Endothelial cell of umbilical vein (primary cell): ENCODE measurements at regions not wholly inside any gene's neighbourhood (a gene's known extent, or its start where the extent isn't known, plus 50 kb on each side); places are given as distances from the start of the nearest gene placed in this dataset.

Experiments
- EZH2 ChIP-seq: IDR thresholded peaks from 2 replicates; pipeline ENCODE4 v1.6.1; 2012; ENCODE audit warnings: borderline replicate concordance, low read depth, mild to moderate bottlenecking, moderate library complexity, low read length, inconsistent platforms; ENCODE audit not compliant: severe bottlenecking
- GATA2 ChIP-seq: IDR thresholded peaks from 2 replicates; pipeline ENCODE4 v1.7.0; 2011; ENCODE audit warnings: low read depth, mild to moderate bottlenecking, moderate library complexity, mixed read lengths, low read length; ENCODE audit not compliant: insufficient read length, insufficient read depth
- POLR2A ChIP-seq: IDR thresholded peaks from 2 replicates; pipeline ENCODE4 v1.6.1; 2012; ENCODE audit warnings: low read depth, mild to moderate bottlenecking, control low read depth, low read length
- POLR2AphosphoS5 ChIP-seq: IDR thresholded peaks from 2 replicates; pipeline ENCODE4 v1.6.1; 2012; ENCODE audit warnings: low read depth, mild to moderate bottlenecking, control low read depth, low read length, moderate library complexity; ENCODE audit not compliant: insufficient read depth
- TF ChIP-seq, protein P1 (sequence below), 2 donors: IDR thresholded peaks; 1 replicate in 1 of 2; 2 replicates in 1 of 2; pipeline ENCODE4 v1.5.1; 2011; ENCODE audit warnings: low read length in 2 of 2, mild to moderate bottlenecking in 2 of 2, moderate library complexity in 2 of 2, control low read depth in 1 of 2, inconsistent platforms in 1 of 2, low read depth in 1 of 2; ENCODE audit not compliant: insufficient read depth in 1 of 2; ENCODE audit errors: extremely low read depth in 1 of 2
- TF ChIP-seq, protein P2 (sequence below): IDR thresholded peaks from 2 replicates; pipeline ENCODE4 v1.6.1; 2011; ENCODE audit not compliant: insufficient read depth, insufficient read length

DNA sequence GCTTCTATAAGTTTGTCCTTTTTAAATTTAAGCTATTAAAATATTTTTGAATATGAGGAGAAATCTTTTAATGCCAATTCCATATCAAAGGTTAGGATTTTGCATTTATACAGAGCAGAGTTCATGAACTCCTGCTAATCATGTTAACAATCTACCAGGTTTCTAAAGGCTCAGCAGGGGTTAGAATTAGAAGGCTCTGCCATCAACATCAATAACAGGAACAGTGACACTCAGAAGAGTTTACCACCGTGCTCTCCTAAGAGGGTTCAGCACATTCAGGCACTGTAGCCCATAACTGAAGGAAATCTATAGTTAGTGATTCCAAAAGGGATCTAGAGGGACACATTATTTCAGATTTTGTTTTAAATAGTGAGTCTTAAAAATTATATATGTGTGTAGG is 100.1 kb downstream of the HOXA1 start:
- TF ChIP-seq, protein P1, sequence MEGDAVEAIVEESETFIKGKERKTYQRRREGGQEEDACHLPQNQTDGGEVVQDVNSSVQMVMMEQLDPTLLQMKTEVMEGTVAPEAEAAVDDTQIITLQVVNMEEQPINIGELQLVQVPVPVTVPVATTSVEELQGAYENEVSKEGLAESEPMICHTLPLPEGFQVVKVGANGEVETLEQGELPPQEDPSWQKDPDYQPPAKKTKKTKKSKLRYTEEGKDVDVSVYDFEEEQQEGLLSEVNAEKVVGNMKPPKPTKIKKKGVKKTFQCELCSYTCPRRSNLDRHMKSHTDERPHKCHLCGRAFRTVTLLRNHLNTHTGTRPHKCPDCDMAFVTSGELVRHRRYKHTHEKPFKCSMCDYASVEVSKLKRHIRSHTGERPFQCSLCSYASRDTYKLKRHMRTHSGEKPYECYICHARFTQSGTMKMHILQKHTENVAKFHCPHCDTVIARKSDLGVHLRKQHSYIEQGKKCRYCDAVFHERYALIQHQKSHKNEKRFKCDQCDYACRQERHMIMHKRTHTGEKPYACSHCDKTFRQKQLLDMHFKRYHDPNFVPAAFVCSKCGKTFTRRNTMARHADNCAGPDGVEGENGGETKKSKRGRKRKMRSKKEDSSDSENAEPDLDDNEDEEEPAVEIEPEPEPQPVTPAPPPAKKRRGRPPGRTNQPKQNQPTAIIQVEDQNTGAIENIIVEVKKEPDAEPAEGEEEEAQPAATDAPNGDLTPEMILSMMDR (IDR thresholded peaks at IDR 0.05; ENCODE audit: extremely low read depth in 1 of 2, insufficient read depth in 1 of 2, low read depth in 1 of 2, low read length in 2 of 2) = no peak
- TF ChIP-seq, protein P2, sequence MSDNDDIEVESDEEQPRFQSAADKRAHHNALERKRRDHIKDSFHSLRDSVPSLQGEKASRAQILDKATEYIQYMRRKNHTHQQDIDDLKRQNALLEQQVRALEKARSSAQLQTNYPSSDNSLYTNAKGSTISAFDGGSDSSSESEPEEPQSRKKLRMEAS = no peak
- TF ChIP-seq POLR2AphosphoS5 = no peak
- TF ChIP-seq POLR2A = no peak
- no peak for TF ChIP-seq GATA2
- TF ChIP-seq EZH2 = no peak
